Kidney (tissue), 13 donors: ENCODE measurements at regions not wholly inside any gene's neighbourhood (a gene's known extent, or its start where the extent isn't known, plus 50 kb on each side); places are given as distances from the start of the nearest gene placed in this dataset.

Source experiments
- DNase-seq, 5 donors: peaks; one replicate each; pipeline ENCODE4 v3.0.0-alpha.2; 2013 to 2020
- FAIRE-seq: peaks from 2 replicates; lab custom pipeline; 2012; peaks lifted over from hg19 to GRCh38; lab: Jason Lieb, UNC
- H3K27ac ChIP-seq, 2 donors: one replicate each; pipeline ENCODE4 v1.7.0; 2013; ENCODE audit warnings: low read depth in 2 of 2, low read length in 2 of 2, inconsistent platforms in 1 of 2
- H3K27me3 ChIP-seq: one replicate; pipeline ENCODE4 v1.7.1; 2013; ENCODE audit warnings: low read length, inconsistent platforms; ENCODE audit not compliant: control insufficient read depth, insufficient read depth
- H3K36me3 ChIP-seq, 3 donors: one replicate each; pipeline versions ENCODE4 v1.7.0 to v1.7.1; 2013; ENCODE audit warnings: low read length in 3 of 3, control low read depth in 1 of 3, inconsistent platforms in 1 of 3; ENCODE audit not compliant: insufficient read depth in 3 of 3, control insufficient read depth in 2 of 3
- H3K4me1 ChIP-seq, 3 donors: one replicate each; pipeline versions ENCODE4 v1.7.0 to v1.7.1; 2013; ENCODE audit warnings: low read length in 3 of 3, inconsistent platforms in 1 of 3, low read depth in 1 of 3; ENCODE audit not compliant: control insufficient read depth in 2 of 3, insufficient read depth in 2 of 3
- H3K4me3 ChIP-seq, 3 donors: one replicate each; pipeline versions ENCODE4 v1.7.0 to v1.8.1; 2013; ENCODE audit warnings: low read length in 3 of 3, control low read depth in 1 of 3, inconsistent platforms in 1 of 3
- H3K9ac ChIP-seq, 3 donors: one replicate each; pipeline versions ENCODE4 v1.7.0 to v1.7.1; 2013; ENCODE audit warnings: low read length in 3 of 3, control low read depth in 1 of 3, inconsistent platforms in 1 of 3
- H3K9me3 ChIP-seq, 3 donors: one replicate each; pipeline versions ENCODE4 v1.7.0 to v1.7.1; 2013; ENCODE audit warnings: low read length in 3 of 3, control low read depth in 1 of 3, inconsistent platforms in 1 of 3; ENCODE audit not compliant: control insufficient read depth in 2 of 3, insufficient read depth in 1 of 3
- CTCF ChIP-seq: IDR thresholded peaks from 3 replicates; pipeline ENCODE4 v1.5.1; 2012; ENCODE audit warnings: mild to moderate bottlenecking, moderate library complexity, borderline replicate concordance; ENCODE audit not compliant: insufficient read depth; ENCODE audit errors: extremely low read depth
- intact Hi-C: fragments of 100-400 bp; cut with DNase I; formaldehyde crosslinking; loops from one replicate; pipeline ENCODE4 v1.11.1; 2022
- donor health status: control.
- donor health status: control.
- donor health status: control.
- donor health status: control.
- donor health status: control.
- donor health status: DM: yes; HTN: yes; CAD: no.
- donor health status: Normal renal cell carcinoma (clear cell type).

DNA sequence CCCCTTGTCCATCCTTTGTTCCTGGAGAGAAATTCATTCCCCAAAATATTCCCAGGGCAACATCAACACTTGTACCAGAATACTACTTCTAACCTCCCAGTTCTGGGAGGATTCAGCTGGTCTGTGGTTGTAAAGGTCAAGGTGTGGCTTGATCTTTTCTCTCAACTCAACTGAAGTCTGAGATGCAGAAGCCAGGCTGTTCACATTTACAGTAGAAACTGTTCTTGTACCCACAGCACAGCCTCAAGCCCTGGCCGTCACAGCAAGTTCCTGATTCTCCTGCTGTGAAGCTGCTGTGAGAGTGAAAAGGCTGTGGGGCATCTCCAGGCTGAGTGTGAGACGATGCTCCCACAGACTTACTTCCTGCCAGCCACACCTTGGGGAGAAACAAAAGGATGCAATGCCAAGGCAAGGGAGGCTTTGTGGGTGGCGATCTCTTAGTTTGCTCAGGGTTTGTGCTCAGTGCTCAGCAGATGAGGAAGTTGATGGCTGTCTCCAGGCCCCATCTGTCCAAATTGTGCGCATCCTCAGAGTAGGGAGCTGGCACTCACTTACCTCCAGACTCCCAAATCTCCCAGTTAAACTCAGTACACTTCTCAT, 143.9 kb upstream of the FOXA2 start:
- peaks cover 0 to 2% (median 0%) of the 10 kb centered on the region in 3 donors for H3K4me1 ChIP-seq
- H3K36me3 ChIP-seq, result no peaks in the 10 kb centered on the region
- no peaks in the 10 kb centered on the region for H3K27me3 ChIP-seq
- no peak overlapping the region for H3K9ac ChIP-seq
- no peak overlapping the region for H3K27ac ChIP-seq
- TF ChIP-seq CTCF, result no peak
- FAIRE-seq (no peak), DNase-seq (no peak)
- intact Hi-C loops, result no loop called here
- no peak overlapping the region for H3K4me3 ChIP-seq
- H3K9me3 ChIP-seq, result no peaks in the 10 kb centered on the region

GRCh38 chr20:22729180-22729579, 144.8 kb upstream of the FOXA2 start:
- TF ChIP-seq CTCF, result no peak
- intact Hi-C loops, result no loop called here
- H3K27ac ChIP-seq, result no peak overlapping the region
- H3K9ac ChIP-seq, result no peak overlapping the region
- no peaks in the 10 kb centered on the region for H3K27me3 ChIP-seq
- H3K9me3 ChIP-seq, result no peaks in the 10 kb centered on the region
- no peaks in the 10 kb centered on the region for H3K36me3 ChIP-seq
- no peak overlapping the region for H3K4me3 ChIP-seq
- peaks cover 0 to 2% (median 0%) of the 10 kb centered on the region in 3 donors for H3K4me1 ChIP-seq
- FAIRE-seq, result no peak
- DNase-seq, result no peak

- Histone ChIP-seq H3K9ac (no peak overlapping the region), H3K36me3 (no peaks in the 10 kb centered on the region), H3K4me1 (peaks cover 0 to 2% (median 0%) of the 10 kb centered on the region in 3 donors), H3K27ac (no peak overlapping the region), H3K4me3 (no peak overlapping the region), H3K9me3 (no peaks in the 10 kb centered on the region), H3K27me3 (no peaks in the 10 kb centered on the region)
- FAIRE-seq, result no peak
- no peak for TF ChIP-seq CTCF
- intact Hi-C loops, result no loop called here
- DNase-seq, result no peak
Observed at GRCh38 chr20:22729616-22730236, 145.4 kb upstream of the FOXA2 start.
